ENCODE measurements at regions not wholly inside any gene's neighbourhood (a gene's known extent, or its start where the extent isn't known, plus 50 kb on each side); places are given as distances from the start of the nearest gene placed in this dataset.

- no peak for TF ChIP-seq CTCF (conservative IDR thresholded peaks at IDR 0.05)
- no peak for DNase-seq
- Mint-ChIP-seq H3K36me3 (ENCODE audit: insufficient read depth in 1 of 3, low read depth in 3 of 3) (no peaks in the 10 kb centered on the region), H3K27ac (no peak overlapping the region), H3K27me3 (ENCODE audit: low read depth) (peaks cover 7% of the 10 kb centered on the region), H3K9me3 (peaks cover 0 to 8% of the 10 kb centered on the region in 2 experiments; a peak in 3 of 5 replicates), H3K4me1 (no peaks in the 10 kb centered on the region), H3K4me3 (no peak overlapping the region)
- no CpG with 5 or more reads among the region's 2 CpGs for WGBS (ENCODE audit: extremely low coverage, insufficient read length, low lambda C conversion rate)
- no peaks in the 10 kb centered on the region for H3K79me2 ChIP-seq (ENCODE audit: insufficient read depth, low read length)
- no peak overlapping the region for H3T11ph ChIP-seq (ENCODE audit: low read length)
- H3K23me2 ChIP-seq (ENCODE audit: insufficient read length, low read depth, low read length, poor library complexity, severe bottlenecking) = no peaks in the 10 kb centered on the region
- no peak overlapping the region for H3K9ac ChIP-seq (ENCODE audit: extremely low read depth, insufficient read length, low read length)
- no peaks in the 10 kb centered on the region for H3K27me3 ChIP-seq (ENCODE audit: insufficient read depth, low read length)
- H3K23ac ChIP-seq (ENCODE audit: insufficient read length, low read depth, low read length) = no peak overlapping the region
- H4K5ac ChIP-seq (ENCODE audit: insufficient read length, low read depth, low read length) = no peak overlapping the region
- H3K79me1 ChIP-seq (ENCODE audit: insufficient read depth, low read depth, low read length, poor library complexity, severe bottlenecking) = no peaks in the 10 kb centered on the region
- H2BK20ac ChIP-seq (ENCODE audit: low read depth, low read length, poor library complexity, severe bottlenecking) = no peak overlapping the region
- no peak overlapping the region for H3K14ac ChIP-seq (ENCODE audit: insufficient read depth, low read length)
- H4K20me1 ChIP-seq (ENCODE audit: control insufficient read depth, insufficient read depth, insufficient read length) = no peaks in the 10 kb centered on the region
- H3K4ac ChIP-seq (ENCODE audit: low read depth, low read length) = no peak overlapping the region
- H2BK120ac ChIP-seq (ENCODE audit: low read depth, low read length, poor library complexity, severe bottlenecking) = no peak overlapping the region
- H2BK15ac ChIP-seq (ENCODE audit: low read depth, low read length) = no peak overlapping the region
- no peak overlapping the region for H3K18ac ChIP-seq (ENCODE audit: insufficient read length, low read depth, low read length)
- H4K91ac ChIP-seq (ENCODE audit: insufficient read length, low read depth, low read length) = no peak overlapping the region
- no peak overlapping the region for H2BK5ac ChIP-seq (ENCODE audit: insufficient read length, low read length)
- H2AK5ac ChIP-seq (ENCODE audit: insufficient read length, low read length) = no peak overlapping the region
- H2AFZ ChIP-seq (ENCODE audit: low read length) = no peak overlapping the region
- H4K8ac ChIP-seq (replicated peaks; ENCODE audit: insufficient read length, low read depth, low read length) = no peak overlapping the region
- H3K4me1 ChIP-seq (ENCODE audit: insufficient read depth, low read length) = no peaks in the 10 kb centered on the region
- H3K9me3 ChIP-seq (ENCODE audit: control insufficient read depth, low read depth, low read length) = no peaks in the 10 kb centered on the region
- H3K4me2 ChIP-seq (ENCODE audit: insufficient read depth, insufficient read length, low read length) = no peak overlapping the region
- H2BK12ac ChIP-seq (ENCODE audit: insufficient read length, low read depth, low read length) = no peak overlapping the region
- H3K27ac ChIP-seq (ENCODE audit: insufficient read length, low read depth, low read length) = no peak overlapping the region
- no peak overlapping the region for H3K56ac ChIP-seq (ENCODE audit: insufficient read length, low read depth, low read length)
These were observed 101.2 kb upstream of the CXCL13 start for GRCh38 chr4:77504407-77504806.
